Spleen (tissue), 7 donors: ENCODE measurements at regions not wholly inside any gene's neighbourhood (a gene's known extent, or its start where the extent isn't known, plus 50 kb on each side); places are given as distances from the start of the nearest gene placed in this dataset.
"Not testable (repeated sequence)": the region's sequence is repeated elsewhere in the genome, so short reads cannot be mapped to it uniquely, and the experiment has no call there.

ENCODE experiments used
- CTCF ChIP-seq, 11 experiments: fragments of 200-600 bp in 7 of 11; fragments of 450-650 bp in 4 of 11; sonication (generic) in 4 of 11; IDR thresholded peaks in 8 of 11; conservative IDR thresholded peaks in 3 of 11; 1 replicate in 7 of 11; 2 replicates in 4 of 11; pipeline versions ENCODE4 v1.4.0 to v1.8.0; 2016 to 2021; ENCODE audit warnings: antibody characterized with exemption in 11 of 11, inconsistent platforms in 4 of 11, mild to moderate bottlenecking in 1 of 11
- POLR2A ChIP-seq, 3 donors: fragments of 450-650 bp; IDR thresholded peaks; one replicate each; pipeline ENCODE4 v1.5.1; 2017; ENCODE audit warnings: antibody characterized with exemption in 3 of 3, mild to moderate bottlenecking in 1 of 3
- POLR2AphosphoS5 ChIP-seq, 3 donors: sonication (generic); formaldehyde crosslinking; IDR thresholded peaks; one replicate each; pipeline ENCODE4 v1.5.1; 2017; ENCODE audit warnings: antibody characterized with exemption in 3 of 3
- donor health status: DM: no; HTN: no; CAD: no; lungs with moderate emphysema.
- donor health status: DM: no; HTN: no; CAD: no.
- donor health status: DM: no; HTN: no; CAD: no.

GRCh38 chr3:125741991-125742718 is 146.9 kb upstream of the OSBPL11 start:
- not testable (repeated sequence) for TF ChIP-seq CTCF (IDR thresholded peaks at IDR 0.05 in 8 of 11, conservative IDR thresholded peaks at IDR 0.05 in 3 of 11); POLR2A (IDR thresholded peaks at IDR 0.05); POLR2AphosphoS5 (IDR thresholded peaks at IDR 0.05)
